A673 (cell line): ENCODE measurements at regions not wholly inside any gene's neighbourhood (a gene's known extent, or its start where the extent isn't known, plus 50 kb on each side); places are given as distances from the start of the nearest gene placed in this dataset.
"Not testable (repeated sequence)": the region's sequence is repeated elsewhere in the genome, so short reads cannot be mapped to it uniquely, and the experiment has no call there.

ENCODE experiments used
- BruUV-seq: library from RNA; stranded (reverse); fragments of 400-500 nt; replicated peaks from 2 replicates; lab custom pipeline; 2021; lab: Mats Ljungman, UMichigan
- CTCF ChIA-PET: fragments of 300-600 bp; sonication (Branson Sonifier 250); formaldehyde crosslinking; loops from one replicate; lab custom pipeline; 2022; ENCODE audit warnings: antibody characterized with exemption; lab: Charles Lee
- POLR2A ChIA-PET: fragments of 300-600 bp; sonication (Branson Sonifier 250); formaldehyde crosslinking; loops from one replicate; lab custom pipeline; 2022; ENCODE audit warnings: antibody characterized with exemption; ENCODE audit not compliant: low non-redundant PET; lab: Charles Lee
- DNase-seq: peaks from one replicate; pipeline ENCODE4 v3.0.0-alpha.2; 2015; ENCODE audit warnings: low spot score
- H3K27ac ChIP-seq: fragments of 200-600 bp; sonication (generic); 2 replicates; pipeline ENCODE4 v1.5.1; 2016; ENCODE audit warnings: mixed run types, low read depth, mild to moderate bottlenecking, mixed read lengths, antibody characterized with exemption, low read length; ENCODE audit not compliant: poor library complexity, severe bottlenecking
- H3K27me3 ChIP-seq: fragments of 200-600 bp; sonication (generic); replicated peaks from 2 replicates; pipeline ENCODE4 v1.6.1; 2017; ENCODE audit warnings: mixed run types, low read depth, mild to moderate bottlenecking, mixed read lengths, antibody characterized with exemption, low read length; ENCODE audit not compliant: insufficient read depth, poor library complexity
- H3K36me3 ChIP-seq: fragments of 200-600 bp; sonication (generic); 2 replicates; pipeline ENCODE4 v1.6.1; 2016; ENCODE audit warnings: mixed run types, mild to moderate bottlenecking, mixed read lengths, antibody characterized with exemption, low read length; ENCODE audit not compliant: insufficient read depth, poor library complexity, severe bottlenecking
- H3K4me1 ChIP-seq: fragments of 200-600 bp; sonication (generic); 2 replicates; pipeline ENCODE4 v1.6.1; 2017; ENCODE audit warnings: mixed run types, mild to moderate bottlenecking, mixed read lengths, antibody characterized with exemption, low read length; ENCODE audit not compliant: insufficient read depth, poor library complexity, severe bottlenecking
- H3K4me3 ChIP-seq: fragments of 200-600 bp; sonication (generic); 2 replicates; pipeline ENCODE4 v1.5.1; 2016; ENCODE audit warnings: low read depth, mixed run types, mild to moderate bottlenecking, mixed read lengths, low read length; ENCODE audit not compliant: poor library complexity, severe bottlenecking
- H3K9me3 ChIP-seq: fragments of 200-600 bp; sonication (generic); 2 replicates; pipeline ENCODE4 v1.6.1; 2016; ENCODE audit warnings: mixed run types, low read depth, mild to moderate bottlenecking, mixed read lengths, antibody characterized with exemption, low read length; ENCODE audit not compliant: poor library complexity, severe bottlenecking
- EZH2 ChIP-seq: fragments of 200-600 bp; sonication (generic); IDR thresholded peaks from 2 replicates; pipeline ENCODE4 v1.6.1; 2017; ENCODE audit warnings: borderline replicate concordance, low read depth, mild to moderate bottlenecking, mixed read lengths, antibody characterized with exemption, low read length; ENCODE audit not compliant: poor library complexity, severe bottlenecking
- intact Hi-C: fragments of 100-400 bp; cut with micrococcal nuclease; formaldehyde crosslinking; loops from one replicate; pipeline ENCODE4 v1.10.0; 2022; ENCODE audit not compliant: unreplicated experiment
- TF ChIP-seq, protein P1 (sequence below): fragments of 300-800, 200-600 bp; sonication (generic); conservative IDR thresholded peaks from 2 replicates; pipeline ENCODE4 v1.5.1; 2017; ENCODE audit warnings: low read depth, mild to moderate bottlenecking, antibody characterized with exemption, low read length, moderate library complexity, mixed read lengths

GRCh38 chr3:78101384-78101783 lies 1061.5 kb downstream of the ROBO2 start:
- Histone ChIP-seq H3K4me1 (no peaks in the 10 kb centered on the region), H3K4me3 (no peak overlapping the region), H3K9me3 (no peaks in the 10 kb centered on the region), H3K27ac (no peak overlapping the region), H3K36me3 (no peaks in the 10 kb centered on the region), H3K27me3 (no peaks in the 10 kb centered on the region)
- BruUV-seq, result no TSS peak
- ChIA-PET POLR2A (no interaction called here), CTCF (no interaction called here)
- no peak for DNase-seq
- intact Hi-C loops, result no loop called here
- no peak for TF ChIP-seq EZH2
- TF ChIP-seq, protein P1, sequence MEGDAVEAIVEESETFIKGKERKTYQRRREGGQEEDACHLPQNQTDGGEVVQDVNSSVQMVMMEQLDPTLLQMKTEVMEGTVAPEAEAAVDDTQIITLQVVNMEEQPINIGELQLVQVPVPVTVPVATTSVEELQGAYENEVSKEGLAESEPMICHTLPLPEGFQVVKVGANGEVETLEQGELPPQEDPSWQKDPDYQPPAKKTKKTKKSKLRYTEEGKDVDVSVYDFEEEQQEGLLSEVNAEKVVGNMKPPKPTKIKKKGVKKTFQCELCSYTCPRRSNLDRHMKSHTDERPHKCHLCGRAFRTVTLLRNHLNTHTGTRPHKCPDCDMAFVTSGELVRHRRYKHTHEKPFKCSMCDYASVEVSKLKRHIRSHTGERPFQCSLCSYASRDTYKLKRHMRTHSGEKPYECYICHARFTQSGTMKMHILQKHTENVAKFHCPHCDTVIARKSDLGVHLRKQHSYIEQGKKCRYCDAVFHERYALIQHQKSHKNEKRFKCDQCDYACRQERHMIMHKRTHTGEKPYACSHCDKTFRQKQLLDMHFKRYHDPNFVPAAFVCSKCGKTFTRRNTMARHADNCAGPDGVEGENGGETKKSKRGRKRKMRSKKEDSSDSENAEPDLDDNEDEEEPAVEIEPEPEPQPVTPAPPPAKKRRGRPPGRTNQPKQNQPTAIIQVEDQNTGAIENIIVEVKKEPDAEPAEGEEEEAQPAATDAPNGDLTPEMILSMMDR, result no peak

- H3K4me1 ChIP-seq, BruUV-seq, POLR2A ChIA-PET, intact Hi-C loops, DNase-seq, H3K36me3 ChIP-seq, H3K27me3 ChIP-seq, H3K27ac ChIP-seq, H3K9me3 ChIP-seq, CTCF ChIA-PET, H3K4me3 ChIP-seq: not testable (repeated sequence)
Measured at GRCh38 chr3:78108269-78108961, 1068.5 kb downstream of the ROBO2 start.

GRCh38 chr3:78112291-78113010 lies 1072.6 kb downstream of the ROBO2 start:
- Histone ChIP-seq H3K9me3 (no peaks in the 10 kb centered on the region), H3K4me3 (no peak overlapping the region), H3K36me3 (no peaks in the 10 kb centered on the region), H3K27ac (no peak overlapping the region), H3K27me3 (no peaks in the 10 kb centered on the region), H3K4me1 (no peaks in the 10 kb centered on the region)
- no TSS peak for BruUV-seq
- POLR2A ChIA-PET, result no interaction called here
- DNase-seq, result no peak
- TF ChIP-seq EZH2, result no peak
- TF ChIP-seq, protein P1, result no peak
- CTCF ChIA-PET, result no interaction called here
- intact Hi-C loops, result no loop called here

DNA sequence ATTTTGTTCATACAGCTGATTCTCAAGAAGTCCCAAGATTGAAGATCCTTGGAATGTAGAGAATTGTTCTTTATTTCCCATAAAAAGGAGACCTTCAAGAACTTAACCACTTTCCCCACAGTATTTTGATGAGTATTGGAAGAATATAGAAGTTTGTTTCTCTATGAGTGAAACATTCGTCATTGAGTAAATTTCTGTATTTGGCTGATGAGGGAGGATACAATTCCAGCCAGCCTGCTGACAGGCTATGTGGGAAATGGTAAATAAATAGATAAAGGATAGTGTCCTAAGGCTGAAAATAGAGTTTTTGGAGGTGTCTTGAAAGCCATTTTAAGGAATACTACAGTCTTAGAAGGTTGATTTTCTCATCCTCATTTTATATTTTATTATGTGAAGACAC lies 1076.1 kb downstream of the ROBO2 start:
- DNase-seq, result no peak
- Histone ChIP-seq H3K27ac (no peak overlapping the region), H3K36me3 (no peaks in the 10 kb centered on the region), H3K27me3 (no peaks in the 10 kb centered on the region), H3K9me3 (no peaks in the 10 kb centered on the region), H3K4me3 (no peak overlapping the region), H3K4me1 (no peaks in the 10 kb centered on the region)
- TF ChIP-seq, protein P1, result no peak
- CTCF ChIA-PET, result no interaction called here
- POLR2A ChIA-PET, result no interaction called here
- no TSS peak for BruUV-seq
- intact Hi-C loops, result no loop called here
